Gastrocnemius medialis (tissue), 4 donors: ENCODE measurements at regions not wholly inside any gene's neighbourhood (a gene's known extent, or its start where the extent isn't known, plus 50 kb on each side); places are given as distances from the start of the nearest gene placed in this dataset.

Experiments
- CTCF ChIP-seq, 5 experiments: fragments of 450-650 bp in 3 of 5; fragments of 200-600 bp in 2 of 5; sonication (generic) in 2 of 5; IDR thresholded peaks in 4 of 5; conservative IDR thresholded peaks in 1 of 5; 1 replicate in 4 of 5; 2 replicates in 1 of 5; pipeline ENCODE4 v1.5.1; 2016 to 2019; ENCODE audit warnings: antibody characterized with exemption in 5 of 5, mild to moderate bottlenecking in 3 of 5, moderate library complexity in 3 of 5
- POLR2A ChIP-seq, 2 donors: fragments of 450-650 bp; IDR thresholded peaks; one replicate each; pipeline ENCODE4 v1.6.1; 2017; ENCODE audit warnings: antibody characterized with exemption in 2 of 2, mild to moderate bottlenecking in 2 of 2, moderate library complexity in 2 of 2

DNA sequence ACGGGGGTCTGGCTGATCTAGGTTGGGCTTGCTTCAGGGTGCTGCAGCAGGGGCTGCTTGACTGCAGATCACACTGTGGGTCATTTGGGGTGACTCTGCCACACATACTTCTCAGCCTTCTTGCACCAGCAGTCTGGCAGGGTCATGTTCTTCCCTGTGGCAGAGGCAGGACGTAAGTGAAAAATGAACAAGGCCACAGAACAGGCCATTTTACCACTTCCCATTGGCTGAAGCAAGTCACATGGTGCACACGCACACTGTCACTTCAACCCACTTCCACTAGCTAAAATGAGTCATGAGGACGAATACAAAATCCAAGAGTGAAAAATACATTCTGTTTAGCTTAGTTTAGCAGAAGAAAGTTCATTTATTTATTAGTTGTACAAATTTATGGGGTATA is 168.6 kb upstream of the GGTLC1 start:
- no peak for TF ChIP-seq CTCF (IDR thresholded peaks at IDR 0.05 in 4 of 5, conservative IDR thresholded peaks at IDR 0.05 in 1 of 5)
- no peak for TF ChIP-seq POLR2A (IDR thresholded peaks at IDR 0.05)
